Naive thymus-derived CD4-positive, alpha-beta T cell (primary cell): ENCODE measurements at regions not wholly inside any gene's neighbourhood (a gene's known extent, or its start where the extent isn't known, plus 50 kb on each side); places are given as distances from the start of the nearest gene placed in this dataset.
"Not testable (repeated sequence)": the region's sequence is repeated elsewhere in the genome, so short reads cannot be mapped to it uniquely, and the experiment has no call there.

Experiments used
- ATAC-seq: fragments of 150-1000 bp; cut with Tn5 transposase; 2 replicates; pipeline ENCODE4 v1.10.0; 2021; ENCODE audit warnings: mild to moderate bottlenecking, moderate library complexity
- CTCF ChIA-PET: fragments of 350-600 bp; sonication (Branson Sonifier 250); formaldehyde crosslinking; loops from one replicate; lab custom pipeline; 2021; ENCODE audit warnings: antibody characterized with exemption; lab: Charles Lee
- POLR2A ChIA-PET: fragments of 350-600 bp; sonication (Branson Sonifier 250); formaldehyde crosslinking; loops from one replicate; lab custom pipeline; 2021; ENCODE audit warnings: antibody characterized with exemption, inconsistent platforms; lab: Charles Lee
- DNase-seq, 9 donors: peaks; one replicate each; pipeline versions ENCODE4 v3.0.0 to v3.0.0-alpha.2; 2020 to 2022; ENCODE audit warnings: mixed read lengths in 1 of 9
- H3K27ac ChIP-seq: one replicate; pipeline ENCODE4 v1.7.0; 2013; ENCODE audit warnings: mild to moderate bottlenecking, low read depth, low read length, moderate library complexity
- H3K27me3 ChIP-seq, 2 donors: one replicate each; pipeline ENCODE4 v1.7.0; 2013; ENCODE audit warnings: low read length in 2 of 2, mild to moderate bottlenecking in 2 of 2, moderate library complexity in 2 of 2; ENCODE audit not compliant: control insufficient read depth in 2 of 2, insufficient read depth in 2 of 2
- H3K36me3 ChIP-seq, 3 experiments: 1 replicate in 2 of 3; 2 replicates in 1 of 3; pipeline ENCODE4 v1.7.0; 2013; ENCODE audit warnings: low read length in 3 of 3, mild to moderate bottlenecking in 3 of 3, moderate library complexity in 1 of 3; ENCODE audit not compliant: insufficient read depth in 3 of 3, control insufficient read depth in 2 of 3
- H3K4me1 ChIP-seq, 2 donors: one replicate each; pipeline ENCODE4 v1.7.0; 2013; ENCODE audit warnings: low read length in 2 of 2, mild to moderate bottlenecking in 2 of 2, moderate library complexity in 1 of 2; ENCODE audit not compliant: control insufficient read depth in 2 of 2, insufficient read depth in 2 of 2
- H3K4me3 ChIP-seq: 2 replicates; pipeline ENCODE4 v1.7.0; 2013; ENCODE audit warnings: mild to moderate bottlenecking, low read length
- H3K9me3 ChIP-seq, 3 experiments: 1 replicate in 2 of 3; 2 replicates in 1 of 3; pipeline ENCODE4 v1.7.0; 2013; ENCODE audit warnings: low read length in 3 of 3; ENCODE audit not compliant: control insufficient read depth in 2 of 3
- H3K27ac Mint-ChIP-seq, 9 donors: one replicate each; pipeline ENCODE4 v1.8.0; 2020 to 2022; ENCODE audit warnings: mixed read lengths in 9 of 9, mild to moderate bottlenecking in 8 of 9, moderate library complexity in 5 of 9, inconsistent platforms in 2 of 9
- H3K27me3 Mint-ChIP-seq, 5 donors: one replicate each; pipeline ENCODE4 v1.8.0; 2021 to 2022; ENCODE audit warnings: mixed read lengths in 5 of 5, mild to moderate bottlenecking in 1 of 5
- H3K36me3 Mint-ChIP-seq, 5 donors: one replicate each; pipeline ENCODE4 v1.8.0; 2020 to 2022; ENCODE audit warnings: mixed read lengths in 5 of 5, mild to moderate bottlenecking in 3 of 5, inconsistent platforms in 1 of 5
- H3K4me1 Mint-ChIP-seq, 7 donors: one replicate each; pipeline ENCODE4 v1.8.0; 2020 to 2022; ENCODE audit warnings: mixed read lengths in 7 of 7, mild to moderate bottlenecking in 3 of 7, inconsistent platforms in 1 of 7
- H3K4me3 Mint-ChIP-seq, 10 donors: one replicate each; pipeline ENCODE4 v1.8.0; 2020 to 2022; ENCODE audit warnings: mild to moderate bottlenecking in 10 of 10, mixed read lengths in 10 of 10, moderate library complexity in 6 of 10, inconsistent platforms in 2 of 10
- H3K9me3 Mint-ChIP-seq, 11 donors: one replicate each; pipeline ENCODE4 v1.8.0; 2020 to 2022; ENCODE audit warnings: mixed read lengths in 11 of 11, mild to moderate bottlenecking in 4 of 11, inconsistent platforms in 1 of 11, moderate library complexity in 1 of 11
- intact Hi-C, 2 donors: fragments of 100-400 bp; cut with micrococcal nuclease; formaldehyde crosslinking; loops; one replicate each; pipeline ENCODE4 v1.15.1; 2023

DNA sequence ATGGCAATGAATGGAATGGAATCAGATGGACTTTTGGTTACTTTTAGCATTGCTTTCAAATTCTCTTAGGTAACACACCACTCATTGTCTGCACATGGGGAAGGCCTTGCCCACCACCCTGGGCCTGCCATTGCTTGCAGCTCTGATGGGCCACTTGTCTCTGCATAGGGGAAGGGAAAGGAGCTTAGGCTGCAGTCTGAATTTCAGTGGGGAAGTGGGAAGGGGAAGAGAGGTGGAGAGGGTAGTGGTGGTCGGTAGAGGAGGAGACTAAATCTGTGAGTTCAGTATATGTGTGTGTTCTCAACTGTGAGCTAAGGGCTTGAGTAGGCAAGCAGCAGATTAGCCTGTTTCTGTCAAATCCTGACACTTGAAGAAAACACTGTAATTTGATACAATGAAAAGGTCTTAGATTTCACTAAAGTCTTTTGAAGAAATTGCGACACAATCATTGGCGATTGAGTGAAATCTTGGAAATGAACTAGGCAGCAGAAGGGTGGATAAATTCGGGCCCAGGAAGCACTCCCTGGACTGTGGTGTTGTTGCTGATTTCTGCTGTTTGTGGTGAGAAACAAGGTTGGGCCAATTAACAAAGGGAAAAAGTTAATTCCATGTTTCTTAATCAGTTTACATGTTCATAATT lies 80.6 kb downstream of the OTOR start:
- H3K4me1 Mint-ChIP-seq: no peaks in the 10 kb centered on the region
- no peak overlapping the region for H3K4me3 Mint-ChIP-seq
- H3K9me3 Mint-ChIP-seq: peaks cover 0 to 15% (median 2%) of the 10 kb centered on the region in 11 donors
- Histone ChIP-seq H3K9me3 (no peaks in the 10 kb centered on the region), H3K36me3 (no peaks in the 10 kb centered on the region), H3K4me1 (no peaks in the 10 kb centered on the region), H3K27ac (no peak overlapping the region), H3K27me3 (no peaks in the 10 kb centered on the region), H3K4me3 (no peak overlapping the region)
- peaks cover 0 to 24% (median 7%) of the 10 kb centered on the region in 5 donors for H3K27me3 Mint-ChIP-seq
- ChIA-PET POLR2A (no interaction called here), CTCF (no interaction called here)
- no peak for ATAC-seq
- no peaks in the 10 kb centered on the region for H3K36me3 Mint-ChIP-seq
- DNase-seq: no peak
- intact Hi-C loops: no loop called here
- H3K27ac Mint-ChIP-seq: no peak overlapping the region

DNA sequence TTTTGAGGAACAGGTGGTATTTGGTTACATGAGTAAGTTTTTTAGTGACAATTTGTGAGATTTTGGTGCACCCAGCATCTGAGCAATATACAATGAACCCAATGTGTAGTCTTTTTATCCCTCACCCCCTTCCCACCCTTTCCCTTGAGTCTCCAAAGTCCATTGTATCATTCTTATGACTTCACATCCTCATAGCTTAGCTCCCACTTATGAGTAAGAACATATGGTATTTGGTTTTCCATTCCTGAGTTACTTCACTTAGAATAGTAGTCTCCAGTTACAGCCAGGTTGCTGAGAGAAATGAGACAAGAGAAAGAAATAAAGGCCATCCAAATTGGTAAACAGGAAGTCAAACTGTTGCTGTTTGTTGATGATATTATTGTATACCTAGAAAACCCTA lies 87.5 kb downstream of the OTOR start:
- H3K9me3 ChIP-seq, H3K4me3 ChIP-seq, H3K4me3 Mint-ChIP-seq, H3K27me3 ChIP-seq, ATAC-seq, H3K36me3 ChIP-seq, H3K4me1 Mint-ChIP-seq, H3K4me1 ChIP-seq, H3K36me3 Mint-ChIP-seq, H3K27ac Mint-ChIP-seq, H3K27ac ChIP-seq, POLR2A ChIA-PET, DNase-seq, intact Hi-C loops, H3K9me3 Mint-ChIP-seq, CTCF ChIA-PET: not testable (repeated sequence)
- H3K27me3 Mint-ChIP-seq: peaks cover 0 to 10% (median 4%) of the 10 kb centered on the region in 5 donors

DNA sequence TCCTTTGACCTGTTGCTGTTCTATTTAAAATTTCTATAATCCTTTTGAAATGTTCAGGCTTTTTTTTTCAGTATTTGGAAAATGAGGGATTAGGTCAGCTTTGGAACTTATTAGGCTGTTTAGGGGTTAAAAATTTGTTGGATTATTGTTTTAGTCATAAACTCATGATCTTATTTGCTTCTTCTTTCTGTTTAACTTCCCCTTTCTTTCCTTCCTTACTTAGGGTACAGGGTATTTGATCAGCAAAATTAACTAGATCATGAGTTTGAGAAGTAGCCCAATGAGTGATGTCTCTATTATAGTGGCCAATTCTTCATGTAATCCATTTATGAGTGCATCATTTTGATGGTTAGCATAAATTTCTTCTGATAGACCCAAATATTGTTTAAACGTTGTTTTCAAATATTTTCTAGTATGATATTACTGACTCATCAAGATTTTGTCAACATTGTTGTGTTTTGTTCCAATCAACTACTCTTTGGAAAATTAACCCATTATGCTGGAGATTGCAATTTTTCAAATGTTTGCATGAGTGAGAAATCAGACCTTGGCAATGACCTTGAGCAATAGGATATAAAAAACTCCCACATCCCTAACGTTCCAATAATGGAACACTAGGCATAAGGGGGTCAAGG lies 94.4 kb downstream of the OTOR start:
- H3K9me3 Mint-ChIP-seq: no peaks in the 10 kb centered on the region
- no peak overlapping the region for H3K4me3 Mint-ChIP-seq
- H3K27me3 ChIP-seq: no peaks in the 10 kb centered on the region
- DNase-seq (no peak), ATAC-seq (no peak)
- no peak overlapping the region for H3K27ac ChIP-seq
- H3K4me1 Mint-ChIP-seq: no peaks in the 10 kb centered on the region
- CTCF ChIA-PET: no interaction called here
- no peaks in the 10 kb centered on the region for H3K36me3 Mint-ChIP-seq
- H3K27me3 Mint-ChIP-seq: peaks cover 0 to 11% (median 3%) of the 10 kb centered on the region in 5 donors
- no peaks in the 10 kb centered on the region for H3K9me3 ChIP-seq
- intact Hi-C loops: no loop called here
- no peaks in the 10 kb centered on the region for H3K4me1 ChIP-seq
- H3K36me3 ChIP-seq: no peaks in the 10 kb centered on the region
- no peak overlapping the region for H3K4me3 ChIP-seq
- POLR2A ChIA-PET: no interaction called here
- no peak overlapping the region for H3K27ac Mint-ChIP-seq

DNA sequence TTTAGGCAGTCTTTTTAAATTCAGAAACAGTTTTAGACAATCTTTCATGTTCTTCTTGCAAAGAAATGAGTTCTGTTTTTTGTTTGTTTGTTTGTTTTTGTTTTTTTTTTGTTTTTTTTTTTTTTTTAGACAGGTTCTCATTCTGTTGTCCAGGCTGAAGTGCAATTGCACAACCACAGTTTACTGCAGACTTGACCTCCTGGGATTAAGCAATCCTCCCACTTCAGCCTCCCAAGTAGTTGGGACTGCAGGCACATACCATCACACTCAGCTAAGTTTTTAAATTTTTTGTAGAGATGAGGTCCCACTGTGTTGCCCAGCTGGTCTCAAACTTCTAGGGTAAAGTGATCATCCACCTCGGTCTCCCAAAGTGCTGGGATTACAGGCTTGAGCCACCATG lies 96.2 kb downstream of the OTOR start:
- H3K36me3 ChIP-seq: no peaks in the 10 kb centered on the region
- no peak overlapping the region for H3K4me3 Mint-ChIP-seq
- no peaks in the 10 kb centered on the region for H3K27me3 ChIP-seq
- H3K4me1 Mint-ChIP-seq: no peaks in the 10 kb centered on the region
- no peak overlapping the region for H3K4me3 ChIP-seq
- H3K9me3 ChIP-seq: no peaks in the 10 kb centered on the region
- DNase-seq (no peak), ATAC-seq (no peak)
- ChIA-PET CTCF (no interaction called here), POLR2A (no interaction called here)
- peaks cover 0 to 6% (median 3%) of the 10 kb centered on the region in 5 donors for H3K27me3 Mint-ChIP-seq
- H3K27ac Mint-ChIP-seq: no peak overlapping the region
- no peak overlapping the region for H3K27ac ChIP-seq
- peaks cover 0 to under 1% (median 0%) of the 10 kb centered on the region in 11 donors for H3K9me3 Mint-ChIP-seq
- intact Hi-C loops: no loop called here
- H3K4me1 ChIP-seq: no peaks in the 10 kb centered on the region
- H3K36me3 Mint-ChIP-seq: no peaks in the 10 kb centered on the region

DNA sequence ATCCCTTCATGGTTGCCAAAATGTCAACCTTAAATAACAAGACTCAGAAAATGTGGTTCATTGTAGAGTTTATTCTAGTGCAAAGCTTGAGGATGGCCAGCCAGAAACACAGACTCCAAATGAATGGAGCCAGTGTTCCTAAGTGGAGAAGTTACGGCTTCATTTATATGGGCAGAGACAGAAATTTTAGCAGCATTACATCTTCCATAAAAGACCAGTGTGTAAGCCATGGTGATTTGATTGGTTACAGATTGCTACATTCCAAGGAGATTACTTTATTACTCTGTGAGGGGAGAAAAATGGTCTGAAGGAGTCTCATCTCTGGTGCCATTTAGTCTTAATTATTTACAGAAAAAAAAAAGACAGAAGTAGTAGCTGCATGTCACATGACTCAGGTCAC lies 97.8 kb downstream of the OTOR start:
- POLR2A ChIA-PET: no interaction called here
- no peaks in the 10 kb centered on the region for H3K27me3 ChIP-seq
- H3K4me1 ChIP-seq: no peaks in the 10 kb centered on the region
- Mint-ChIP-seq H3K36me3 (no peaks in the 10 kb centered on the region), H3K27ac (no peak overlapping the region), H3K9me3 (peaks cover 0 to 5% (median 0%) of the 10 kb centered on the region in 11 donors), H3K27me3 (peaks cover 0 to 9% (median 3%) of the 10 kb centered on the region in 5 donors), H3K4me1 (no peaks in the 10 kb centered on the region), H3K4me3 (no peak overlapping the region)
- no peak overlapping the region for H3K27ac ChIP-seq
- H3K36me3 ChIP-seq: no peaks in the 10 kb centered on the region
- ATAC-seq (no peak), DNase-seq (no peak)
- no peaks in the 10 kb centered on the region for H3K9me3 ChIP-seq
- intact Hi-C loops: no loop called here
- CTCF ChIA-PET: no interaction called here
- no peak overlapping the region for H3K4me3 ChIP-seq

DNA sequence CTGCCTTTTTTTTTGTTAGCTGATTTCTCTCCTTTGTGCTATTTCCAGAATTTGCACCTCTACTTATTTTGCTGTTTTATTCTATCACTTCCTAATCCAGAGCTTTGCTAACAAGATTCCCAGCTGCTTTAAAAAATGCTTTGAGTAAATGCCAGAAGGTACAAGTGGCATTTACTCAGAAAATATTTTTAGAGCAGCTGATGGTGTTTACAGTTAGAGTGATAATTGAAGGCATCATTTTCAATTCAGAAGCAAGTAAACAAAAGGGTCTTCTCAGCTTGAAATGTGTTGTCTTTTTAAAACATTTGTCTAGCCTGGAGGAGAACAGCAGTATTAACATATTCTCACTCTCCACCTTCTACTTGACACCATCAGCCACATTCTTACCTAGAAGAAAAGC lies 99.9 kb downstream of the OTOR start:
- Histone ChIP-seq H3K9me3 (no peaks in the 10 kb centered on the region), H3K4me3 (no peak overlapping the region), H3K27me3 (no peaks in the 10 kb centered on the region), H3K36me3 (no peaks in the 10 kb centered on the region), H3K27ac (no peak overlapping the region), H3K4me1 (no peaks in the 10 kb centered on the region)
- H3K4me1 Mint-ChIP-seq: no peaks in the 10 kb centered on the region
- peaks cover 0 to 6% (median 3%) of the 10 kb centered on the region in 5 donors for H3K27me3 Mint-ChIP-seq
- ATAC-seq (no peak), DNase-seq (no peak)
- H3K4me3 Mint-ChIP-seq: no peak overlapping the region
- POLR2A ChIA-PET: no interaction called here
- peaks cover 0 to 11% (median 0%) of the 10 kb centered on the region in 11 donors for H3K9me3 Mint-ChIP-seq
- intact Hi-C loops: no loop called here
- CTCF ChIA-PET: no interaction called here
- H3K27ac Mint-ChIP-seq: no peak overlapping the region
- no peaks in the 10 kb centered on the region for H3K36me3 Mint-ChIP-seq

DNA sequence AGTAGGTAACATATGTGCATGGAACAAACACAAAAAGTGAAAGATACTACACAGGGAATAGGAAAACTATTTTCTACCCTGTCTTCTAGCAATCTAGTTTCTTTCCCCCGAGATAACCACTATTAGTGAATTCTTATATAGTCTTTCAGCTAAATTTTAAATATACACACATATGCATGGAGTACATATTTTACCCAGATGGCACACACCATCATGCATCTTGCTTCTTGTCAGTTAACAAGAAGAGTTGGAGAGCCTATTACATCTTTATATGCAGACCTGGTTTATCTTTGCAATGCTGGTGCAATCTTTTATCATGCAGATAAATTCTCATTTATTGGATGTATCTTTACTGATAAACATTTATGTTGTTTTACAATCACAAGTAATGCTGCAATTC lies 100.4 kb downstream of the OTOR start:
- Histone ChIP-seq H3K27me3 (no peaks in the 10 kb centered on the region), H3K9me3 (no peaks in the 10 kb centered on the region), H3K4me3 (no peak overlapping the region), H3K4me1 (no peaks in the 10 kb centered on the region), H3K36me3 (no peaks in the 10 kb centered on the region), H3K27ac (no peak overlapping the region)
- CTCF ChIA-PET: no interaction called here
- H3K27ac Mint-ChIP-seq: no peak overlapping the region
- H3K4me1 Mint-ChIP-seq: no peaks in the 10 kb centered on the region
- POLR2A ChIA-PET: no interaction called here
- intact Hi-C loops: no loop called here
- no peak overlapping the region for H3K4me3 Mint-ChIP-seq
- H3K27me3 Mint-ChIP-seq: peaks cover 0 to 6% (median 3%) of the 10 kb centered on the region in 5 donors
- H3K36me3 Mint-ChIP-seq: no peaks in the 10 kb centered on the region
- DNase-seq (no peak), ATAC-seq (no peak)
- H3K9me3 Mint-ChIP-seq: peaks cover 0 to 14% (median 0%) of the 10 kb centered on the region in 11 donors
